Stromal cell of bone marrow (primary cell): ENCODE measurements at regions not wholly inside any gene's neighbourhood (a gene's known extent, or its start where the extent isn't known, plus 50 kb on each side); places are given as distances from the start of the nearest gene placed in this dataset.

Experiments
- DNase-seq: peaks from one replicate; pipeline ENCODE4 v3.0.0-alpha.2; 2012; ENCODE audit warnings: low read depth

DNA sequence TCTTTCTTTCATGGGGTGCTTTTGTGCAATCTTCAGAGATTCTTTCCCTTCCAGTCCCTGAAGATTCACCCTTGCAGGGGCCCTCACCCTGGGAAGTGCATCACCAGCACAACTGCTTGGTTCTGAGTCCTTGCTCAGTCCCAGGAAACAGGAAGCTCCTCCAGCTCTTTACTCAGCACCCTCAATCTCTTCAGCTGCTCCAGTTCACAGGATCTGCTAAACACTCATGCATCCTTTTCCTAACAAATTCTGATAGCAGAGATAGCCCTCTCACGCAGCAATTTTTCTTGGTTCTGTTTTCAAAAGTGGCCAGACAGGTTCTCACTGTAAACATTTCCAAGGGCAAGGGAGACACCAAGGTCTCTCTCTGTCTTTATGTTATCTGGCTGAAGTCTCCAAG lies 823.1 kb downstream of the LIG4 start:
- DNase-seq: no peak

GRCh38 chr13:107387525-107387924 lies 819.6 kb upstream of the ARGLU1 start:
- DNase-seq: no peak

GRCh38 chr13:107379407-107380155 lies 811.6 kb upstream of the ARGLU1 start:
- no peak for DNase-seq

DNA sequence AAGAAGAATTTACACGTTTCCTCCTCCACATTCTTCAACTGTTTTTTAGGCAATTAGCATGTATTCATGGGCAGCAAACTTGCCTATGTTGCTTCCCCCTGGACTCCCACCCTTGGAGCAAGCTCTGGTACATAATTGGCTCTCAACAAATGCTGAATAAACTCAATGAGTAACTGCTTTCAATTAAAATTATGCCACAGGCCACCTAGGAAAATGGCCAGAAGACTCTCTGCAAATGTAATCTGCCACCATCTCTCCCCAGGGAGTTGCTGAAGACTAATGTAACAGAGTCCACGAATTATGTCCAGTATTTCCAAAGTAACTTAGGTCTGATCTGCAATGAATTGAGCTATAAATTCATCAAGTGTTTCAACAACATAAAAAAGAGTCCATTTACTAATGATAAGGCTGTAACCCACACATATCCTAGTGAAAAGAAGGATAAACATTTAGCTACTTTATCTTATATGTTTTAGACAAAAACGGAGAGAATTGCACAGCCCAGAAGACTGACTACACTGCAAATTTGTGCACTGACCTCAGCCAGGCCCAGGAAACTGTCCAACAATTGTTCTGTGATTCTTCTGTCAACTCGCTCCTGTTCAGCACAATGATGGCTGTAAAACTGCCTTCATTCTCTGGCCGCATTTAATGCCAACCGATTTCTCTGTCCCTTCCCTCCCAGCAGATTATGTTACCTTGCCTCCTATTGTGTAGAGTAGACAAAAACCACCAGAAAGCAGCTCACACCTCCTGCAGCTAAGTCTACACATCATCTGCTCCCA lies 808.6 kb upstream of the ARGLU1 start:
- no peak for DNase-seq

- peak; percentile 48 for DNase-seq
Observed at GRCh38 chr13:107375701-107376340, 807.9 kb upstream of the ARGLU1 start.

GRCh38 chr13:107374038-107374437 lies 806.1 kb upstream of the ARGLU1 start:
- DNase-seq: no peak

DNA sequence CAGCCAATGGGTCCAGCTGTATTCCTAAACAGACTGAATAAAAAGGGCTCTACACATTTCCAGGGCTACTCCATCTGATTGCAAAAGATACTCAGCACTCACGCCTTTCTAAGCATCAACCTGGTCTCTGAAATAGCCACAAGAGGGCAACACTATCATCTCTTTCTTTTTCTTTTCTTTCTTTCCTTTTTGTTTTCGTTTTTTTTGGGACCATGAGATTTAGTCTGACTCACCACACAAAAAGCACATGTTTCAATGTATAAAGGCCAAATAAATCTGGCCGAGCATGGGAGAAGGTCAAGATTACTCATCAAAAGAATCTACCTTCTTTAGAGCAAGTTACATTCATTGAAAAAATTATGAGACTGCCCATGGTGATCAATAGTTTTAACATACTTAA lies 805.6 kb upstream of the ARGLU1 start:
- peak; percentile 80 for DNase-seq

GRCh38 chr13:107370015-107370785 lies 802.3 kb upstream of the ARGLU1 start:
- DNase-seq: peak; percentile 70

DNA sequence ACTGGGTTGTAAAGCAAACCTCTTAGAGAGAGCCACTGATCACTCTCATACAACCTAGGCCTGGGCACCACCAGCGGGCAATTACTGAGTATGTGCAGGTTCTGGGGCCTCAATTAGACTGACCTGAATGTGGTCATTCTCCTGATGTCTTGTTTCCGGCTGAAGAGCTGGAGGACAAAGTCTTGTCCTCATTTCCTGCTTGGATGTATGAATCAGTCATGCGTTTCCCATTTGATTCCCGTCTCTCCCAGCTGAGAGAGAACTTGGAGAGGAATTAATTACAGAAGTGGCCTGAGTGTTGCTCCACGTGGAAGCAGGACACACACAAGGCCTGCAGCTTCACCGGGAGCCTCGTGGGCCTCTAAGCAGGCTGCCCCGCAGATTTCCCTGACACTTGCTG lies 799.3 kb upstream of the ARGLU1 start:
- no peak for DNase-seq

- DNase-seq: no peak
Observed at GRCh38 chr13:107365466-107366215, 797.7 kb upstream of the ARGLU1 start.

GRCh38 chr13:107364658-107365057 lies 796.7 kb upstream of the ARGLU1 start:
- no peak for DNase-seq

GRCh38 chr13:107361666-107362065 lies 793.7 kb upstream of the ARGLU1 start:
- no peak for DNase-seq

- DNase-seq: no peak
Observed at GRCh38 chr13:107360010-107360409, 792.1 kb upstream of the ARGLU1 start.

DNA sequence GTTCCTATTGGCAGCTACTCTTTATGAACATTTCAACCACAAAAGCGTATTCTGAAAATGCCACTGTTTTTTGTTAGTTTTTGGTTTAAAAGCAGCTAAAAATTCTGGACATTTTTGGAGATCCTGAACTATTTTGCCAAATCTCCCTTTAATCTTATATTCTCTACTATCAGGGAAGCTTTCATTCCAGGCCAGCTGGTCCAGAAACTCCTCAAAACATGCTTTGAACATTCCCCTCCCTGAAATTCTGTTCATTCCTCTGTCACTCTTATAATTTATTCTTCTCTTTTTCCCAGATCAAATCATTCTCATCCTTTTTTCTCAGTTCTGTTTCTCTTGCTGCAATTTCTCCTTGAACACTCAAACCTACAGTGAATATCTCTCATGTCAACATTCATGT lies 790.9 kb upstream of the ARGLU1 start:
- DNase-seq: no peak

DNA sequence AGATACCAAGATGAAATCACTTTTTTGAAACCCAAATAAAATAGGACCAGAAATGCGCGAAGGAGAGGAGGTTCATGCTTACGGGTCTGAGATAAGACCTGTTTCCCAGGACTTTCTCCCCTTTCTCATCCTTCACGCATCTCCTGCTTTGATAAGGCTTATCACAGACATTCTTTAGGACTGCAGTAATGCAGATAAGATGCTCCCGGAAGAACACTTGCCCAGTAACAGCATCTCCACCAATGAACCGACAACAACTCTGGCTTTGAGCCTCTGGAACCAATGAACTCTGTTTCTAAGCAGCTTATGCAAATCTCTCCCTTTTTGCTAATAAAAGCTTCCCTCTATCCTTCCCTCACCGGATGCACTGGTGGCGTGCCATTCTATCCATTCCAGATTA lies 783.4 kb upstream of the ARGLU1 start:
- DNase-seq: no peak

DNA sequence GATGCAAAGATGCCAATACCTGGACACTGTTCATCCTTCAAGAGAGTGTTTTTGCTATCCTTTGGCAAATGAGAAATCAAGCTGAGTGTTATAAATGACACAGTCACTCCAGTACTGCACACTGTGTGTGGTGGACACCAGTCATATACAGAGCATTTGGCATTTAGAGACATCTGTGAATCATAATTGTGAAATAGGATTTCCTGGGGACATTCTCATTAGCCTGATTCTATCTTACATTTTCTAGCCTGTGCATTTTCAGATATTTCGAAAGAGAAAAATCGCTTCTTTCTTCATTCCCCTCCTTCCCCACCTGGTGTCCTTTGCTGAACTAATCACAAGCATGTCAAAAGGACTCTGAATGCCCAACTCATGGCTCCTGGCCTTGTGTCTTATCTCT lies 781.0 kb upstream of the ARGLU1 start:
- peak; percentile 13 for DNase-seq

- DNase-seq: no peak
Observed at GRCh38 chr13:107348471-107348870, 780.5 kb upstream of the ARGLU1 start.

- DNase-seq: no peak
Observed at GRCh38 chr13:107347641-107348369, 779.9 kb upstream of the ARGLU1 start.

GRCh38 chr13:107342747-107343146 lies 774.8 kb upstream of the ARGLU1 start:
- DNase-seq: no peak

- DNase-seq: no peak
Observed at GRCh38 chr13:107339209-107339608, 771.3 kb upstream of the ARGLU1 start.

DNA sequence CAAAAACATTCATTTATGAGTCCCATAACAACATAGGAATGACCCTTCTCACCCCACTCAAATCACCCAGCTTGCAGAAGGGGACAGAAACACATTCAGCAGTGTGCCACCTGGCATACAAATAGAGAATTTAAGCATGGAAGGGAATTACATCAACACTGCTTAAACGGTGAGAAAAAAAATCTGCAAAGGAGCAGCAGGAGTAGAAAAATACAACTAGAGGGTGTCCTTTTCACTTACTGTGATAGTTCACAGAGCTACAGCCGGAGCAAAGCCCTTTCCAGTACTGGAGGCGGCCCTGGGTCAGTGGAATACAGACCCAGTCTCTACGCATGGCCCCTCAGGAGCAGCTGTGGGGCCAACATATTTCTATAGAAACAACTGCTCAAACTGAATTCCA lies 764.3 kb upstream of the ARGLU1 start:
- DNase-seq: no peak
